ENCODE measurements at regions not wholly inside any gene's neighbourhood (a gene's known extent, or its start where the extent isn't known, plus 50 kb on each side); places are given as distances from the start of the nearest gene placed in this dataset.

DNA sequence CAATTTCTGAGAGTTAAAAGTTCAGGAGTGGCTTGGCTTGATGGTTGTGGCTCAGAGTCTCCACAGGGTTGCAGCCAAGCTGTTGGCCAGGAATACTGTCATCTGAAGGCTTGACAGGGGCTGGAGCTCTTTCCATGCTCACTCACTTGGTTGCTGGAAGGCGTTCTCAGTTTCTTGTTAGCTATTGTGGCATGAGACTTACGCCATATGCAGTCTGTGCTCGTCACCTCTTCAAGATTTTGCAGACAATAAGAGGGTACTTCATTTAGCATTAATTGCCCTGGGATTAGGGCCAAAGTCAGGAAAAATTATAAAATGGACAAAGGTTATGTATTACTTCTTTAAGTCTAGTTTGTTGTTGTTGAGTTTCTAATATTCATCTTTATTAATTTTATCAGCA is 380.6 kb upstream of the MAP3K7 start:
- DNase-seq (ENCODE audit: low spot score), result no peak

GRCh38 chr6:90960324-90960723 is 373.5 kb upstream of the MAP3K7 start:
- DNase-seq (ENCODE audit: low spot score), result no peak

DNA sequence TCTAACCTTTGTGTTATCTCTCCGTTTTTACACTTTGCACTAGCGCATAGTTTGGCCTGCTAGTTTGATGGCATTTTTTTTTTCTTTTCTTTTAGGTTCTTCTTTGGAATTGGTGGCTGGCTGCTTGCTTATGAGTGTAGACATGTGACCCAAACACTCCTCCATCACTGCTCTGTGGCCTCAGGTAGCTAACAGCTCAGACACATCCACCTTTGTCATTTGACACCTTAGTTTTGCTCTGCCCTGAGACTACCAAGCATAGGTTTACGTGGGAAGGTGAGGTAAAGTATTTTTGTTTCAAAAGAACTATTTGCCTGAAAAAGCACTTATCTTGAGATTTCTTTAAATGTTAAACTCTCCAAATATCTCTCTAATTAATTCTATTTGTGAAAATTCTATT is 368.4 kb upstream of the MAP3K7 start:
- DNase-seq (ENCODE audit: low spot score), result no peak

DNA sequence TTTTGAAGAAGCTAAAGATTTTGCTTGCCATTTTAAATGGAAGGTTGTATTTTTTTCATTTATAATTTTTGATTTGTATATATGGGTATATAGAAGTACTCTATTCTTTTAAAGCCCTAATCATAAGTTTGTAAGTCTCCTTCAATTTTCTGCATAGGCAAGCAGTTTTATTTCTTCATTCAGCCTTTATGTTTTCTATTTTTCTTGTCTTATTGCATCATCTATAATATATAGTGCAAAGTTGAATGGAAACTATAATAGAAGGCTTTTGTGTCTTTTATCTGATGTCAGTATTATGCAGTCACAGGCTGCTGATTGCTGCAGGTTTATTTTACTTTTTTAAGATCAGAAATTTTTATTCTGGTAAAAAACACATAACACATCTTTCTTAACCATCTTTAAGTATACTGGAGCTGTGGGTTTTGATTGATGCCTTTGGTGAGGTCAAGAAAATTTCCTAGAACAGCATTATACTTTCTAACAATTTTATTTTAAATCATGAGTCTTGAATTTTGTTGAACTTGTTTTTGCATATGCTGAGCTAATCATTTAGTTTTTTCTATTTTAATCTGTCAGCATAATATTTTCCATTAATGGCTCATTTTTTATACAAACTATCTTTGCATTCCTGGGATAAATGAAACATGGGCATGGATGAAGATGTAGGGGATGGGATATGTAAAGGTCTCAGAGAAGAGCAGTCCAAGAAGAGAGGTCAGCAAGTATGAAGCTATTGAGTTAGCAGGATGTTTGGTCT is 366.7 kb upstream of the MAP3K7 start:
- no peak for DNase-seq (ENCODE audit: low spot score)

DNA sequence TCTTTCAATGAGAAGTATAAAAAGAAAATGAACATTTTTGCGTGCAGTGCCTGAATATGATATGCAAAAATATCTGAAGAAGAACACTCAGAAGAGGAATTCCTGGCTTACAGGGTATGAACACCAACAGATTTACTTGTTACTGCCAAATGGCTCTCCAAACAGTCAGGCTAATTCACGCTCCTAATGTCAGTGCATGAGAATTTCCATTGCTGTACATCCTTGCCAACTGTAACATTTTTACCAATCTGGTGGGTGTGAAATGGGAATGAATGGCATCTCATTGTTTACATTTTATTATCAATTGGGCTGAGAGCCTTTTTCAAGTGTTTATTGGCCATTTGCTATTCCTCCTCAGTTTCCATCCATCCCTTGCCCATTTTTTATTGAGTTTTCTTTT is 365.3 kb upstream of the MAP3K7 start:
- no peak for DNase-seq (ENCODE audit: low spot score)

DNA sequence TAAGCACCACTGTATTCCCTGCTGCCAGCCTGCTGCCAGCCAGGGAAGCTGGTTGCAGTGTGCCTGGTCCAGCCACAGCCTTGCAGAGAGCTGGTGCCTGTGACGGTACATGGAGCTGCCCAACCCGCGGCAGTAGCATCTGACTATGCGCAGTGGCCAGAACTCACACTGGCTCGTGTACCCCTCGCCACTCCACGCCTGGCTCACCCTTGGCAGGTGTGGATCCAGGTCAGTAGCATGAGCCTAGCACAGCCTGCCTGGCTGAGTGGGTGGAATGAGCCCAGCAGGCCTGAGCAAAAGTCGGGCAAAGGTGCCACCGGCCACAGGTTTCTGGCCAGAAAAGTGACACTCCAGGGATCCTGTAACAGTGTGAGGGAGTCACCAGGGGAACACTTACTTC is 361.7 kb upstream of the MAP3K7 start:
- DNase-seq (ENCODE audit: low spot score), result no peak

- DNase-seq (ENCODE audit: low spot score), result no peak
These were observed 360.6 kb upstream of the MAP3K7 start for GRCh38 chr6:90947184-90948064.

DNA sequence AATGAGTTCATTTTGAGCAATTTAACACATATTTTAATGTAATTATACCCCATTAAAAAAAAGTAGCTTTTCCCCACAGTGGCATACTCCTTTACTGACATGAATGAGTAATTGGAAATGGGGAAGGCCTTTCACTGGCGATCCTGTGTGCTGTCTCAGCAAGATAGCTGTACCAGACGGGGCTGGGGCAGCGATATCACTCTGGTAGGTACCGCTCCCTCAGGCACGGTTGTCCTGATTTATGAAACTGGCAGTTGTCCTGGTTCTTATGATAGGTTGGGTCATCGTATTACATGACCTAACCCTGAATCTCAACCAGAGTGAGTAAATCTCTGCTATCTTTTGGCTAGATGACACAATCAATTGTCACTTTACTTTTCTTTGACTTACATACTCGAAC is 355.0 kb upstream of the MAP3K7 start:
- DNase-seq (ENCODE audit: low spot score), result no peak

DNA sequence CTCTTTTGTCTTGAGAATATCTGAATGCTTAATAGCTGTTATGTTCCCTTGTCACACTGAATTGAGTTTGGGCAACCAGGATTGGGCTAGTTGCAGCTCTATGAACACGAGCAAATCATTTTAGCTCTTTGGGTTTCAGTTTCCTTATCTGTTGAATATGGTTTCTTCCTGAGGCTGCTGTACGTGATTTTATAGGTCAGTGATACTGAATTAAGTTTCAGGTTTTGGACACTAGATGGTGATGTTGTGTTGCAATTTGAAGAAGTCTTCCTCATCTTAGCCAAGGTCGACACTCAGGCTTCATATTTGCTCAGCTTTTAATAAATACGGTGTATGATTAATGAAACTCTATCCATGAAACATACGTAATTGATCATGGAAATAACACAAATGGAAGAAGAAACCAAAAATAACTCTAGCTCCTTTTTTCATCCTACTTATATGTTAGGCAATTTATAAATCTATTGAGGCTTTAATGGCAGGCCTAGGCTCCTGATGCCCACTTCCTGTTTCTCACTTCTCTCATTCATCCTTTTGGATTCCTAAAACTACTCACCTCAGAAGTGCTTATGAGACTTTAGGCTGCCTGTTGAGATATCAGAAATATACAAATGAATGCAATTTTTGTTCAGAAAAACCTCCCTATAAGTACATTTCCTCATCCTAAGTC is 354.1 kb upstream of the MAP3K7 start:
- DNase-seq (ENCODE audit: low spot score), result peak; percentile 94

- DNase-seq (ENCODE audit: low spot score), result no peak
These were observed 353.0 kb upstream of the MAP3K7 start for GRCh38 chr6:90939906-90940305.

DNA sequence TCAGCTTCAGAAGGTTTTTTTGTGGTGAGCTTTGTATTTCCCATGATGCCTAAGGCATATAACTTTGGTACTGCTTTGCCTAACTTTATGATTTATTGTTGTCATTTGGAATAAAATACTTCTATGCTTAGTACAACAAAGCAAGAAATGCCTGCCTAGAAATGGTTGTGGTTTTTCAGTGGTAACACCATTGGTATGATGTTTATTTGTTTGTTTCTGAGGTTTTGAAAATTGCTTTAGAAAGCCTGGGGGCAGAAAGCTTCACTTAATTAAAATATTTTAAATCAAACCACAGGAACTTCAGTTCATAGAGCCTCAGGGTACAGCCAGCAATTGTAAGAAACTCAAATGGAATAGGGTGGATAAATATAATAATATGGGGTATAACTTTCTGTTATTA is 351.2 kb upstream of the MAP3K7 start:
- DNase-seq (ENCODE audit: low spot score), result no peak

DNA sequence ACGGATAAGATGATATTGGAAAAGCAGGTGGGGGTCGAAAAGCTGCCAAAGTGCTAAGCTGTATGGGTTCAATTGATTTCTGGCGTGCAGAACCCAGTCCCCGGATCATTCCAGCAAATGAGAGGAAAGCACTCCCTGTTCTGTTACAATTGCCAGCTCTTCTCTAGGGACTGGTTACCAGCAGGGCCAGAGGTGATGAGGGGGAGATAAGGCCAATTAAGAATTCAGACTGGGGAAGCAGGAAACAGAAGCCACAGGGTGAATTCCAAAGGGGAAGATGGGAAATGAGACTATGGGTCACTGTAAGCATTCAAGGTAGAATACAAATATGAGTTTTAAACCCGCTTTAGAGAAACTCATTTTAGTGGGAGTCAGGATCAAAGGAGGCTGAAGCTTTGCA is 349.4 kb upstream of the MAP3K7 start:
- DNase-seq (ENCODE audit: low spot score), result no peak

DNA sequence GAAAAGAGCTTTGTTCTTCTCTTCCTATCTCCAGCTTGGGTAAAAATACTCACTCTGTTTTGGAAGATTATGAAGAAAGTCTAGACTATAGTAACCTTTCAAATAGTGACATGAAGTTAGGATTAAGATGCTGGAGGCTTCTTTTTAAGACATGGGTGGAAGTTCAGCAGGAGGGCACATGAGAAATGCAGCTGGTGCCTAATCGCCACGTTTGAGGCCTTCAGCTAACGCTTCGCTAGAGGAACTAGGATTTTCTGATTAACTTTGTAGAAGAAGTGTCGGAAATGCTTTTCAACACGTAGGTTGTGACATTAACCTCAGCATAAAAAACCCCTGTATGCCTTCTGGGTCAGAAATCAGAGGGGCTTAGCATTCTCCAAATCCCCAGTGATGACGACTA is 348.1 kb upstream of the MAP3K7 start:
- no peak for DNase-seq (ENCODE audit: low spot score)

DNA sequence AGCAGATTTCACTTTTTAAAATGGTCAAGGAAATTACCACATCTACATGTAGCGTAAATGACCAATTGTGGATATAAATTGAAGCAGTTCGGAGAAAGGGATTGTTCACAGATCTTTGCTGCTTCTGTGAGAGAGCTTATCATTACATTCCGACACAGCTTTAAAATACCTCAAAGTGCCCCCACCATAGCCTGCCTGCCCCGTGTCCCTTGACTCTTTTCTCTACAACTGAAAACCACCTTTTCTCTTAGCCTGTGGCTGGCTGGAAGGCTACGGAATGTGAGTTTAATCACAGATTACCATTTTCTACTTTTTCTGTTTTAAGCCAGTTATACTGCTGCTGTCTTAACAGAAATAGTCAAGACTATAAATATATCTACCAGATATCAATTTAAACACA is 347.2 kb upstream of the MAP3K7 start:
- no peak for DNase-seq (ENCODE audit: low spot score)

DNA sequence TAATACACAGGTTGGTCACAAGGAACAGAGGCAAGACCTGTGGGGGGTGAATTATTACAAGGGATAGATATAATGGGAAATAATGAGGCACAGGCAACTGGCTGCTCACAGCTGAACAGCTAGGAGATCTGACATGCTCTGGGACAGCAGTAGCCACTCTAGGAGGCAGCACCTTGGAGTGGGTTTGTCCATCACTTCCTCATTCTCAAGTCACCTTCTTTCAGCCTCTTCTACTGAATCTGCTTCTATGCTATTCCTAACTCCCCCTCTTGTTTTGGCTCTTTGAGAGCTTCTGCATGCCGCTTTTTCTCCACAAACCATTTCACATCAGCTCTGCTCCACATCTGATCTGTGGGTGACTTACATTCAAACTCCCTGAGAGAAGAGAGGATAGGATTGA is 345.5 kb upstream of the MAP3K7 start:
- DNase-seq (ENCODE audit: low spot score), result no peak

- DNase-seq (ENCODE audit: low spot score), result no peak
These were observed 341.2 kb upstream of the MAP3K7 start for GRCh38 chr6:90928051-90928450.

DNA sequence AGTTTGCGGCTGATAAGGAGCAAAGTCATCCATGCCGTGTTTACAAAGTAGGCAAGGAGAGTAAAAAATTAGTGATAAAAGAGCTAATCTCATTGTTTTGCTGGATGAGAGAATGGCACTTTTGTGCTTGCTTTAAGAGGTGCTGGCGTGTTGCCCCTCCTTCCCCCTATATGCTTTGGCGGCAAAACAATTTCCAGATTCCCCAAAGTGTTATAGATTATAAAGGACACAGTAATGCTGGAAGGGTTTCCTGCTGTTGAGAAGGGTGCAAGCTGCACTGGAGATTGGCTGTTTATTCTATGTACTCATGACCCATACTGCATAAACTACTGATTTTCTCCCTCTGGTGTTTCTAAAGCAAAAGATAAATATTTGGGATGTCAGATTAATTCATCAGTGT is 338.9 kb upstream of the MAP3K7 start:
- no peak for DNase-seq (ENCODE audit: low spot score)

- no peak for DNase-seq (ENCODE audit: low spot score)
These were observed 335.5 kb upstream of the MAP3K7 start for GRCh38 chr6:90922325-90922724.

- no peak for DNase-seq (ENCODE audit: low spot score)
These were observed 331.5 kb upstream of the MAP3K7 start for GRCh38 chr6:90918361-90918760.

GRCh38 chr6:90917376-90917775 is 330.5 kb upstream of the MAP3K7 start:
- DNase-seq (ENCODE audit: low spot score), result no peak

DNA sequence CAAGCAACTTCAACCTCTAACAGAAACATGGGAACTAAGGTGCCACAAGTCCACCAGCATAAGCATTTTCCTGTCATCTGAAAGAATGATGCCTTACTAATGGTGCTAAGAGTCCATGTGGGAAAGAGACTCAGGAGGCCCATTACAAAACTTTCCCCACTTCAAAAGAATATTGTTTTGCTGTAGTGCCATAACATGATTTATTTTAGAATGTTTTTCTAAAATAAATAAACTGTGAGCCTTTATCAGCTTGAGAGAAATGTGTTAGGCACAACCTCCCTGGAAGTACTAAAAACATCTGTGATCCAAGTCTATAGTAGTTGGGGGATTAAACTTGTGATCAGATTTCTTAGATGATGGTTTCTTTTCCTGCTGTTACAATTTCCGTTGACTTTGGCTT is 330.1 kb upstream of the MAP3K7 start:
- DNase-seq (ENCODE audit: low spot score), result no peak

GRCh38 chr6:90915224-90915915 is 328.5 kb upstream of the MAP3K7 start:
- no peak for DNase-seq (ENCODE audit: low spot score)

Data from NAMALWA (cell line).